IMR-90 (cell line): ENCODE measurements at regions not wholly inside any gene's neighbourhood (a gene's known extent, or its start where the extent isn't known, plus 50 kb on each side); places are given as distances from the start of the nearest gene placed in this dataset.
A peak's percentile ranks its signal among the peaks of the same experiment; 100 is the strongest.

Experiments used
- ATAC-seq: fragments of 200-7000 bp; cut with Tn5 transposase; 2 replicates; pipeline ENCODE4 v1.9.1; 2020; ENCODE audit warnings: low read depth, mild to moderate bottlenecking, moderate library complexity
- BruUV-seq: library from RNA; stranded (reverse); fragments of 400-500 nt; replicated peaks from 2 replicates; lab custom pipeline; 2021; lab: Mats Ljungman, UMichigan
- CTCF ChIA-PET: fragments of 300-600 bp; formaldehyde crosslinking; extraction: SDS; loops from one replicate; lab custom pipeline; 2021; ENCODE audit warnings: antibody characterized with exemption; lab: Yijun Ruan, JAX
- POLR2A ChIA-PET: fragments of 300-600 bp; sonication (Branson Sonifier 250); formaldehyde crosslinking; loops from one replicate; lab custom pipeline; 2022; ENCODE audit warnings: antibody characterized with exemption; ENCODE audit not compliant: unreplicated experiment; lab: Charles Lee
- DNase-seq: peaks from one replicate; pipeline ENCODE4 v3.0.0; 2013
- H2AFZ ChIP-seq: replicated peaks from 2 replicates; pipeline ENCODE3; 2013; ENCODE audit warnings: low read length, mild to moderate bottlenecking; ENCODE audit not compliant: poor library complexity
- H2AK5ac ChIP-seq: 2 replicates; pipeline ENCODE4 v1.6.1; 2013; ENCODE audit warnings: low read depth, low read length, inconsistent platforms
- H2AK9ac ChIP-seq: replicated peaks from 2 replicates; pipeline ENCODE3; 2013; ENCODE audit warnings: mild to moderate bottlenecking, low read depth, low read length, moderate library complexity; ENCODE audit not compliant: poor library complexity
- H2BK120ac ChIP-seq: 2 replicates; pipeline ENCODE4 v1.6.1; 2013; ENCODE audit warnings: low read depth, low read length, inconsistent platforms
- H2BK15ac ChIP-seq: 3 replicates; pipeline ENCODE4 v1.6.1; 2013; ENCODE audit warnings: low read depth, low read length, inconsistent platforms
- H2BK20ac ChIP-seq: 2 replicates; pipeline ENCODE4 v1.6.1; 2013; ENCODE audit warnings: low read depth, mild to moderate bottlenecking, inconsistent platforms, low read length, moderate library complexity
- H2BK5ac ChIP-seq: 2 replicates; pipeline ENCODE4 v1.6.1; 2013; ENCODE audit warnings: mild to moderate bottlenecking, low read depth, low read length, inconsistent platforms; ENCODE audit not compliant: poor library complexity, severe bottlenecking
- H3K14ac ChIP-seq: replicated peaks from 2 replicates; pipeline ENCODE4 v1.6.1; 2013; ENCODE audit warnings: low read depth, low read length, inconsistent platforms
- H3K18ac ChIP-seq: 2 replicates; pipeline ENCODE4 v1.6.1; 2013; ENCODE audit warnings: low read depth, low read length, control low read depth
- H3K23ac ChIP-seq: 2 replicates; pipeline ENCODE4 v1.6.1; 2013; ENCODE audit warnings: low read depth, low read length, inconsistent platforms
- H3K27ac ChIP-seq: 2 replicates; pipeline ENCODE4 v1.5.1; 2013; ENCODE audit warnings: mild to moderate bottlenecking, control low read depth, low read length; ENCODE audit not compliant: insufficient read depth
- H3K27me3 ChIP-seq: 2 replicates; pipeline ENCODE4 v1.6.1; 2013; ENCODE audit warnings: low read length; ENCODE audit not compliant: control insufficient read depth, insufficient read depth
- H3K36me3 ChIP-seq: 2 replicates; pipeline ENCODE4 v1.6.1; 2013; ENCODE audit warnings: low read length, mixed read lengths; ENCODE audit not compliant: control insufficient read depth, insufficient read depth
- H3K4ac ChIP-seq: 2 replicates; pipeline ENCODE4 v1.6.1; 2013; ENCODE audit warnings: low read depth, low read length, inconsistent platforms
- H3K4me1 ChIP-seq: 2 replicates; pipeline ENCODE4 v1.6.1; 2013; ENCODE audit warnings: low read length, mixed read lengths; ENCODE audit not compliant: control insufficient read depth, insufficient read depth
- H3K4me2 ChIP-seq: 2 replicates; pipeline ENCODE4 v1.6.1; 2013; ENCODE audit warnings: low read depth, mild to moderate bottlenecking, control low read depth, low read length, moderate library complexity
- H3K4me3 ChIP-seq: 2 replicates; pipeline ENCODE4 v1.5.1; 2013; ENCODE audit warnings: low read depth, mild to moderate bottlenecking, control low read depth, low read length, moderate library complexity; ENCODE audit not compliant: insufficient read depth
- H3K56ac ChIP-seq: 2 replicates; pipeline ENCODE4 v1.6.1; 2013; ENCODE audit warnings: low read length, inconsistent platforms; ENCODE audit not compliant: insufficient read depth; ENCODE audit errors: extremely low read depth
- H3K79me1 ChIP-seq, 2 experiments: 2 replicates each; pipeline ENCODE4 v1.6.1; 2013; ENCODE audit warnings: low read length in 2 of 2, inconsistent platforms in 1 of 2, low read depth in 1 of 2
- H3K9ac ChIP-seq: 2 replicates; pipeline ENCODE4 v1.6.1; 2013; ENCODE audit warnings: low read depth, low read length, control low read depth
- H3K9me1 ChIP-seq: 2 replicates; pipeline ENCODE4 v1.6.1; 2013; ENCODE audit warnings: low read length, inconsistent platforms; ENCODE audit not compliant: insufficient read depth
- H3K9me3 ChIP-seq: 2 replicates; pipeline ENCODE4 v1.6.1; 2013; ENCODE audit warnings: low read length; ENCODE audit not compliant: control insufficient read depth, insufficient read depth
- H4K20me1 ChIP-seq: 2 replicates; pipeline ENCODE4 v1.6.1; 2013; ENCODE audit warnings: low read length, inconsistent platforms; ENCODE audit not compliant: insufficient read depth
- H4K5ac ChIP-seq: 2 replicates; pipeline ENCODE4 v1.6.1; 2013; ENCODE audit warnings: mild to moderate bottlenecking, low read depth, low read length, control low read depth
- H4K8ac ChIP-seq, 2 experiments: 2 replicates each; pipeline ENCODE4 v1.6.1; 2013; ENCODE audit warnings: low read depth in 2 of 2, low read length in 2 of 2, control low read depth in 1 of 2, inconsistent platforms in 1 of 2
- H4K91ac ChIP-seq: 2 replicates; pipeline ENCODE4 v1.6.1; 2013; ENCODE audit warnings: low read depth, low read length, inconsistent platforms; ENCODE audit not compliant: insufficient read depth
- CEBPB ChIP-seq: IDR thresholded peaks from 2 replicates; pipeline ENCODE4 v1.6.1; 2012; ENCODE audit warnings: low read depth, low read length, improper control_type of control experiment
- CHD1 ChIP-seq: IDR thresholded peaks from 2 replicates; pipeline ENCODE4 v1.6.1; 2012; ENCODE audit warnings: low read depth, low read length, improper control_type of control experiment
- FOS ChIP-seq: fragments of 150-350 bp; IDR thresholded peaks from 2 replicates; pipeline ENCODE4 v1.6.1; 2016; ENCODE audit warnings: low read depth, low read length
- MAFK ChIP-seq: IDR thresholded peaks from 2 replicates; pipeline ENCODE4 v1.6.1; 2012; ENCODE audit warnings: low read depth, low read length, improper control_type of control experiment
- MAZ ChIP-seq: IDR thresholded peaks from 2 replicates; pipeline ENCODE4 v1.6.1; 2012; ENCODE audit warnings: low read depth, mild to moderate bottlenecking, low read length, improper control_type of control experiment, moderate library complexity, borderline replicate concordance
- MXI1 ChIP-seq: IDR thresholded peaks from 2 replicates; pipeline ENCODE4 v1.6.1; 2012; ENCODE audit warnings: low read depth, mild to moderate bottlenecking, low read length, moderate library complexity, borderline replicate concordance
- RCOR1 ChIP-seq: IDR thresholded peaks from 2 replicates; pipeline ENCODE4 v1.6.1; 2012; ENCODE audit warnings: mild to moderate bottlenecking, low read length, improper control_type of control experiment; ENCODE audit not compliant: insufficient replicate concordance
- RFX5 ChIP-seq: IDR thresholded peaks from 2 replicates; pipeline ENCODE4 v1.8.0; 2012; ENCODE audit warnings: low read depth, mild to moderate bottlenecking, low read length, moderate library complexity
- SMC3 ChIP-seq: fragments of 150-350 bp; IDR thresholded peaks from 2 replicates; pipeline ENCODE4 v1.6.1; 2016; ENCODE audit warnings: low read depth, mild to moderate bottlenecking, antibody characterized with exemption, low read length, moderate library complexity
- WGBS, 2 experiments: methylation state at CpG; one replicate each; pipeline versions ENCODE4 v1.1.5 to v1.1.7; 2013; ENCODE audit warnings: missing lambda C conversion rate in 2 of 2; ENCODE audit not compliant: insufficient read length in 1 of 2; ENCODE audit errors: extremely low coverage in 2 of 2; 5-methylcytosine and 5-hydroxymethylcytosine counted together
- dilution Hi-C: fragments of 300-500 bp; cut with HindIII; formaldehyde crosslinking; loops from one replicate; pipeline ENCODE4 v1.14.3; 2018; ENCODE audit warnings: low sequenced_read_pairs; ENCODE audit not compliant: unreplicated experiment
- in situ Hi-C: fragments of 300-500 bp; cut with MboI; formaldehyde crosslinking; loops from 3 replicates; pipeline ENCODE4 v1.14.3; 2019; ENCODE audit warnings: low sequenced_read_pairs, inconsistent platforms, mixed read lengths
- intact Hi-C: fragments of 100-400 bp; cut with micrococcal nuclease; formaldehyde crosslinking; loops from 2 replicates; pipeline ENCODE4 v1.10.0; 2022
- TF ChIP-seq, protein P1 (sequence below): fragments of 150-350 bp; IDR thresholded peaks from 2 replicates; pipeline ENCODE4 v1.6.1; 2016; ENCODE audit warnings: low read depth, mild to moderate bottlenecking, low read length, moderate library complexity, borderline replicate concordance
- TF ChIP-seq, protein P2 (sequence below): fragments of 150-350 bp; IDR thresholded peaks from 2 replicates; pipeline ENCODE4 v1.6.1; 2017; ENCODE audit warnings: mild to moderate bottlenecking, antibody characterized with exemption, low read length, low read depth
- TF ChIP-seq, protein P3 (sequence below): conservative IDR thresholded peaks from 2 replicates; pipeline ENCODE4 v1.5.1; 2012; ENCODE audit warnings: mild to moderate bottlenecking, low read depth, low read length, improper control_type of control experiment

DNA sequence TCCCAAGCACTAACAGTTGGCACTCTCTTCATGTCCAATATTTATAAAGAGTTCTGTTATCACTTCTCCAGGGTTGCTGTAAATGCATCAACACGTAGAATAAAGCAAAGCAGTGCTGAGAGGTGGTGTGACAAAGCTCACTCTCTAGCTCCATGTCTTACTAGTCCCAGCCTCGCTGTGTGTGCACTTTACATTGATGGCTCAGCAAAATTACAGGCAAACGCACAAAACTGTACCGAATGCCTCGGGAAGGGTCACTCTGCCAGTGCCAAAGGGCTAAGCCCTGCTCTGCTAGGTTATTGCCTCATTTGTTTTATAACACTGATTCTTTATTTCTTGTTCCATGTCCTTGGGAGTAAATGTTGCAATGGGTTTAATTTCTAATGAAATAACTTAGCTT lies 1005.9 kb upstream of the WWC1 start:
- H3K9me1 ChIP-seq, result no peaks in the 10 kb centered on the region
- H2BK15ac ChIP-seq, result no peak overlapping the region
- CTCF ChIA-PET, result interaction anchor here (0.6 kb wide), 1 partner anchor 276 kb away, joined by 3 read pairs; no protein-coding TSS in a partner anchor
- H3K4ac ChIP-seq, result no peak overlapping the region
- no peak overlapping the region for H3K9ac ChIP-seq
- H3K9me3 ChIP-seq, result no peaks in the 10 kb centered on the region
- H2BK5ac ChIP-seq, result no peak overlapping the region
- no peak overlapping the region for H2AFZ ChIP-seq
- no peak overlapping the region for H2BK120ac ChIP-seq
- H4K20me1 ChIP-seq, result no peaks in the 10 kb centered on the region
- H3K23ac ChIP-seq, result no peak overlapping the region
- no peak overlapping the region for H4K8ac ChIP-seq
- no peaks in the 10 kb centered on the region for H3K36me3 ChIP-seq
- TF ChIP-seq MAZ (no peak), MAFK (no peak), FOS (no peak), SMC3 (no peak), CHD1 (no peak), MXI1 (no peak), CEBPB (no peak), RFX5 (no peak), RCOR1 (no peak)
- TF ChIP-seq, protein P1, sequence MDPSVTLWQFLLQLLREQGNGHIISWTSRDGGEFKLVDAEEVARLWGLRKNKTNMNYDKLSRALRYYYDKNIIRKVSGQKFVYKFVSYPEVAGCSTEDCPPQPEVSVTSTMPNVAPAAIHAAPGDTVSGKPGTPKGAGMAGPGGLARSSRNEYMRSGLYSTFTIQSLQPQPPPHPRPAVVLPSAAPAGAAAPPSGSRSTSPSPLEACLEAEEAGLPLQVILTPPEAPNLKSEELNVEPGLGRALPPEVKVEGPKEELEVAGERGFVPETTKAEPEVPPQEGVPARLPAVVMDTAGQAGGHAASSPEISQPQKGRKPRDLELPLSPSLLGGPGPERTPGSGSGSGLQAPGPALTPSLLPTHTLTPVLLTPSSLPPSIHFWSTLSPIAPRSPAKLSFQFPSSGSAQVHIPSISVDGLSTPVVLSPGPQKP, result no peak
- TF ChIP-seq, protein P2, sequence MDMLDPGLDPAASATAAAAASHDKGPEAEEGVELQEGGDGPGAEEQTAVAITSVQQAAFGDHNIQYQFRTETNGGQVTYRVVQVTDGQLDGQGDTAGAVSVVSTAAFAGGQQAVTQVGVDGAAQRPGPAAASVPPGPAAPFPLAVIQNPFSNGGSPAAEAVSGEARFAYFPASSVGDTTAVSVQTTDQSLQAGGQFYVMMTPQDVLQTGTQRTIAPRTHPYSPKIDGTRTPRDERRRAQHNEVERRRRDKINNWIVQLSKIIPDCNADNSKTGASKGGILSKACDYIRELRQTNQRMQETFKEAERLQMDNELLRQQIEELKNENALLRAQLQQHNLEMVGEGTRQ, result no peak
- TF ChIP-seq, protein P3, sequence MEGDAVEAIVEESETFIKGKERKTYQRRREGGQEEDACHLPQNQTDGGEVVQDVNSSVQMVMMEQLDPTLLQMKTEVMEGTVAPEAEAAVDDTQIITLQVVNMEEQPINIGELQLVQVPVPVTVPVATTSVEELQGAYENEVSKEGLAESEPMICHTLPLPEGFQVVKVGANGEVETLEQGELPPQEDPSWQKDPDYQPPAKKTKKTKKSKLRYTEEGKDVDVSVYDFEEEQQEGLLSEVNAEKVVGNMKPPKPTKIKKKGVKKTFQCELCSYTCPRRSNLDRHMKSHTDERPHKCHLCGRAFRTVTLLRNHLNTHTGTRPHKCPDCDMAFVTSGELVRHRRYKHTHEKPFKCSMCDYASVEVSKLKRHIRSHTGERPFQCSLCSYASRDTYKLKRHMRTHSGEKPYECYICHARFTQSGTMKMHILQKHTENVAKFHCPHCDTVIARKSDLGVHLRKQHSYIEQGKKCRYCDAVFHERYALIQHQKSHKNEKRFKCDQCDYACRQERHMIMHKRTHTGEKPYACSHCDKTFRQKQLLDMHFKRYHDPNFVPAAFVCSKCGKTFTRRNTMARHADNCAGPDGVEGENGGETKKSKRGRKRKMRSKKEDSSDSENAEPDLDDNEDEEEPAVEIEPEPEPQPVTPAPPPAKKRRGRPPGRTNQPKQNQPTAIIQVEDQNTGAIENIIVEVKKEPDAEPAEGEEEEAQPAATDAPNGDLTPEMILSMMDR, result no peak
- peak overlapping the region; percentile 8; the same call in 1 of the 2 replicates for H2BK20ac ChIP-seq
- in situ Hi-C loops (no loop called here), dilution Hi-C loops (no loop called here), intact Hi-C loops (no loop called here)
- no TSS peak for BruUV-seq
- no peak overlapping the region for H3K56ac ChIP-seq
- WGBS, 2 experiments, result no CpG with 5 or more reads among the region's 5 CpGs
- no peak overlapping the region; the same call in 1 of the 2 replicates for H3K4me2 ChIP-seq
- H3K14ac ChIP-seq, result no peak overlapping the region
- ATAC-seq, result no peak
- no peak overlapping the region for H2AK9ac ChIP-seq
- no peaks in the 10 kb centered on the region for H3K27me3 ChIP-seq
- H4K5ac ChIP-seq, result peak overlapping the region; percentile 56; the same call in 1 of the 2 replicates
- H3K4me1 ChIP-seq, result peaks cover 6% of the 10 kb centered on the region
- POLR2A ChIA-PET, result no interaction called here
- no peak overlapping the region for H4K91ac ChIP-seq
- H3K79me1 ChIP-seq, result no peaks in the 10 kb centered on the region
- DNase-seq, result no peak
- no peak overlapping the region for H3K27ac ChIP-seq
- peak overlapping the region; percentile 65; the same call in 1 of the 2 replicates for H3K18ac ChIP-seq
- no peak overlapping the region for H3K4me3 ChIP-seq
- no peak overlapping the region for H2AK5ac ChIP-seq
